ENCODE measurements at regions not wholly inside any gene's neighbourhood (a gene's known extent, or its start where the extent isn't known, plus 50 kb on each side); places are given as distances from the start of the nearest gene placed in this dataset.
"Not testable (repeated sequence)": the region's sequence is repeated elsewhere in the genome, so short reads cannot be mapped to it uniquely, and the experiment has no call there.

- no peak for DNase-seq (ENCODE audit: low read depth, low spot score)
Observed at GRCh38 chr11:11717064-11717725, 95.4 kb upstream of the GALNT18 start.

DNA sequence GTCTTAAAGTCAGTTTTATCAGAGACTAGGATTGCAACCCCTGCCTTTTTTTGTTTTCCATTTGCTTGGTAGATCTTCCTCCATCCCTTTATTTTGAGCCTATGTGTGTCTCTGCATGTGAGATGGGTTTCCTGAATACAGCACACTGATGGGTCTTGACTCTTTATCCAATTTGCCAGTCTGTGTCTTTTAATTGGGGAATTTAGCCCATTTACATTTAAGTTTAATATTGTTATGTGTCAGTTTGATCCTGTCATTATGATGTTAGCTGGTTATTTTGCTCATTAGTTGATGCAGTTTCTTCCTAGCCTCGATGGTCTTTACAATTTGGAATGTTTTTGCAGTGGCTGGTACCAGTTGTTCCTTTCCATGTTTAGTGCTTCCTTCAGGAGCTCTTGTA, 93.3 kb upstream of the GALNT18 start:
- not testable (repeated sequence) for DNase-seq (ENCODE audit: low read depth, low spot score)

DNA sequence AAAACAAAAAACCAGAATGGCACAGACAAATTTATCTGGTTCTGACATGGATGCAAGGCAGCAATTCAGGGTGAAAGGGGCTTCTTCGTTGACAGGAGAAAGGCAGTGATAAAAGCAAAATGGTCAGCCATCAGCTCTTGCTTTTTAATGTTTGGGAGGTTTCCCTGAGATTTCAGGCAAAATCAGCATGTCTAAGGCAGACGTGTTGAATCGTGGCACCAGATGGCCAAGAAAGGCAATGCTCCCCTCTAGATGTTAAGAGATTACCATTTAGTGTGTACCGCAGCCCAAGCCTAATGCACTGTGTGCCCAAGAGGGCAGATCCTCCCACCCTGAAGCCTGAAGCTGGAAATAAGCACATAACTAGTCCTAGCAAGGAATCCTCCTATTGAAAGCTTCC, 88.8 kb upstream of the GALNT18 start:
- DNase-seq (ENCODE audit: low read depth, low spot score) = no peak

DNA sequence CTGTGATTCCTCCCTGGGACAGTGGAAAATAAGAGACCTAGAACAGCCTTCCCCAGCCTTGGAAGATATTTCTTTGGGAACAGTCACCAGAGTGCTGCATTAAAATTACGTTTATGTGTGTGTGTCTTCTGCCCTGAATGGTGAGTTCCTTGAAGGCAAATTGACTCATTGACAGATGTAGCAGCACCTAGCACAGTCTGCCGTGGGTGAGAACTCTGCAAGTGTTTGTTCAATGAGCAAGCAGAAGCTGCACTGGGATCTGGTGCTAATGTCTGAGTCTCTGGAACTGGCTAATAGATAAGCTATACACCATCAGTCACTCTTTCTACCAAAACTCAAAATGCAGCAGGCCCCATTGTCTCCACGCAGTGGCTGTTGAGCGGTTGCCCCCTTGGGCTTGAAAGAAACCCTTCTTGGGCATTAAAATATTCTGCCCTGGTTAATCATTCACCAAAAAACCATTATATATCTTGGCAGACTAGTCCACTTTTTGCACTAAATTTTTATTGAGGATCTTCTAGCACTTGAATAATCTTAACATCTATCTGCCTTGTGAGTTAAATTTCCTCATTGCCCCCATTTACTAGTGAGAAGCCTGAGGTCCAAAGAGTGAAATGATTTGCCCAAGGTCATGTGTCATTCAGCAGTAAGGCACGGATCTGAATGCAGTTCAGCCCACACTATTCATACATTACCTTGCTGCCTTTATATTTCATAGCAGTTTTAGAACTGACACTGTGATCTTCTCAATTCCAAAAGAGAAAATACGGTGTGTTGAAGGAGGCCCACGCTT, 87.8 kb upstream of the GALNT18 start:
- no peak for DNase-seq (ENCODE audit: low read depth, low spot score)

GRCh38 chr11:11708256-11708655, 86.5 kb upstream of the GALNT18 start:
- no peak for DNase-seq (ENCODE audit: low read depth, low spot score)

DNA sequence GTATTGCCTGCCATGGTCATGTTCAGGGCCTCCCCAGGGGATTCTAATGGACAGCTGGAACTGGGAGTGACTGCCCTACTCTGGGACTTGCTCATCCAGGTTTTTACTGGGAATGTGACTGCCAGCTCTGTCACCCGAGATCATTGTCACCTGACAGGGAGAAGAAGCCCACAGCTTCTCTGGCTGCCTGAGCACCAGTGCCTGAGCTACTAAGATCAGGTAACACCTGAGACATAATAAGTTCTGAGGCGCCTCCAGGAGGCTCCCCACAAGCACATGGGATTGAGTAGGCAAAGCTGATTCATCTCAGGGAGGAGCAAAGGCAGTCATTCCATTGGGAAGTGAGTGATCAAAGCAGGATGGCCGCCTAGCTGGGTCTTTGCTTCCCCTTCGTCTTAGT, 84.2 kb upstream of the GALNT18 start:
- no peak for DNase-seq (ENCODE audit: low read depth, low spot score)

DNA sequence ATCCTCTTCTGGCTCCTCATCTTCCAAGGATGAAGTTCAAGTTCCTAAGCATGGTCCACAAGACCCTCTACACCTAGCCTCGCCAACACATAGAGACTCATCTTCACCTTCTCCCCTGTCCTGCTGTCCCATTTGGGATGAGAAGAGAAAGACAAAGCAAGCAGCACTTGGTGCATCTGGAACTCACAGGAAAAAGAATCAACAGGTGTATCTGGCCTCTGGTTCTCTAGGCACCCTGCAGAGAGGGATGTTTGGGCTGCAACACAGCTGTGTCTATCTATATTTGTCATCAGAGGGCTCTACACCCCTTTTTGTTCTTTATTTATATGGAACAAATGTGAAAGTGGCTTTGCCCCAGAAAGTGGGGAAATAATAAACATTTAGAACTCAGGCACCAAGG, 82.1 kb upstream of the GALNT18 start:
- DNase-seq (ENCODE audit: low read depth, low spot score) = no peak

- DNase-seq (ENCODE audit: low read depth, low spot score) = no peak
Observed at GRCh38 chr11:11701070-11701469, 79.3 kb upstream of the GALNT18 start.

DNA sequence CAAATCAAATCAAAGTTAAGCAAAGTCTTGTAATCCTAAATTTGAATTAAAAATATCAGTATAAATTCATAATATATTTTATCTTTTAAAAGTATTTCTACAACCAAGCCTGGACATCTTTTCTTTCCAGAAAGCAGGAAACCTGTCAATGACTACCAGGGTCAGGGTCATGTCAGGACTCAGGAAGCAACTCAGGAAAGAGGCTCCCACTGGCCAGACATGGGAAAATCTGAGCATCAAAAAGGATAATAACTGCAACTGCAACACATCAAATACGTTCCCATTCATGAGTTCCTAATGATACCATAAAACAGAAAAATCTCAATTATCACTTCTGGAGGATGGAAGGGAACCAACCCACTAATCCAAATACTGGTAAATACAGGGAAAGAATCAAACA, 76.0 kb upstream of the GALNT18 start:
- DNase-seq (ENCODE audit: low read depth, low spot score) = no peak

DNA sequence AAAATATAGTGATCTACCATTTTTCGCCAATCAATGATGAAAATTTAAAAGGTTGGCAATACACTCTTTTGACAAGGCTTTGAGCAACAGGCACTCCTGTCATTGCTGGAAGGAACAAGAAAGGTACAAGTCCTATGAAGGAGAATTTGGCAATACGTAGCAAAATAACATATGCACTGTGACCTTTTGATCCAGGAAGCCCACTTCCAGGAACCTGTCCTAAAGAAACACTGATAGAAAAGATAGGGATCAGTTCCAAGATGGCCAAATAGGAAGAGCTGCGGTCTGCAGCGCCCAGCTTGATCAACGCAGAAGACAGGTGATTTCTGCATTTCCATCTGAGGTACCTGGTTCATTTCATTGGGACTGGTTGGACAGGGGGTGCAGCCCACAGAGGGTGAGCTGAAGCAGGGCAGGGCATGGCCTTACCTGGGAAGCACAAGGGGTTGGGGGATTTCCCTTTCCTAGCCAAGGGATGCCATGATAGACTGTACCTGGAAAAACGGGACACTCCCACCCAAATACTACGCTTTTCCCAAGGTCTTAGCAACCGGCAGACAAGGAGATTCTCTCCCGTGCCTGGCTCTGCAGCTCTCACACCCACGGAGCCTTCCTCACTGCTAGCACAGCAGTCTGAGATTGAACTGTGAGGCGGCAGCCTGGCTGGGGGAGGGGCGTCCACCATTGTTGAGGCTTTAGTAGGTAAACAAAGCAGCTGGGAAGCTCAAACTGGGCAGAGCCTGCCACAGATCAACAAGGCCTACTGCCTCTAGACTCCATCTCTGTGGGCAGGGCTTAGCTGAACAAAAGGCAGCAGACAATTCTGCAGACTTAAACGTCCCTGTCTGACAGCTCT, 69.7 kb upstream of the GALNT18 start:
- DNase-seq (ENCODE audit: low read depth, low spot score) = peak; percentile 87

DNA sequence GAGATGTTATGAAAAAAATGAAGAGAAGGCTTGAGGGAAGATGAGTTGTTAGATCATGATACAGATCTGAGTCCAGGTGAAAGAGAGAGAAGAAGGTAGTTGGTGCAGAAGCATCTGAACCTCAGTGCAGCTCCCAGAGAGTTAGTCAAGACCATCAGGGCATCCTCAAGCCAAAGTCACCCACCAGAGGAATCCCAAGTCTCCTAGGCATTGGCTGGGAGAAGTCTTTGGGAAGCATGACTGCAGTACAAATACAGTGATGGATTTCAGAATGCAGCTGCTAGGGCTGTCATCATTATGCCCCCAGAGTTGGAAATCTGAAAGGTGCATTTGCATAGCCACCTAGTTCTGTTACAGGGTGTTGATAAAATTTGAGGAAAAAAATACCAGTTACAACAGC, 59.7 kb upstream of the GALNT18 start:
- no peak for DNase-seq (ENCODE audit: low read depth, low spot score)

- no peak for DNase-seq (ENCODE audit: low read depth, low spot score)
Observed at GRCh38 chr11:11677672-11678356, 56.0 kb upstream of the GALNT18 start.

DNA sequence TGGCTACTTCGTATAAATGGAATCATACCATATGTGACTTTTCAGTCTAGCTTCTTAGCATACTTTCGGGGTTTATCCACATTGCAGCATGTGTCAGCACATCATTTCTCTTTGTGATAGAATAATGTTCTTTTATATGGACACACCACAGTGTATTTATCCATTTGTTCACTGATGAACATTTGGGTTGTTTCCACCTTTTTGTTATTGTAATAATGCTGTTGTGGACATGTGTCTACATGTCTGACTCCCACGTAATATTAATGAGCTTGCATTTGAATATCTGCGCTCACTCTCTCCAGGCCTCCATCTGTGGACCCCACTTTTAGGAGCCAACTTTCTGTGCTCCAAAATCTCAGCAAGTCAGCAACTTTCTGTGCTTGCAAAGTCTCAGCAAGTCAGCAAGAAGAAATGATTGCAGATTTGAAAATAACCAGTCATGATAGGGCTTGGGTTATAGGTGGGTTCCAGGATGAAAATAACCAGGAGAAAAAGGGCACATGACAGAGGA, 53.9 kb upstream of the GALNT18 start:
- no peak for DNase-seq (ENCODE audit: low read depth, low spot score)

- peak; percentile 6 for DNase-seq (ENCODE audit: low read depth, low spot score)
Observed at GRCh38 chr11:11672789-11673188, 51.0 kb upstream of the GALNT18 start.

- peak; percentile 23 for DNase-seq (ENCODE audit: low read depth, low spot score)
Observed at GRCh38 chr11:11672101-11672500, 50.3 kb upstream of the GALNT18 start.

Measured in ELF-1 (cell line).